ENCODE measurements at regions not wholly inside any gene's neighbourhood (a gene's known extent, or its start where the extent isn't known, plus 50 kb on each side); places are given as distances from the start of the nearest gene placed in this dataset.

DNA sequence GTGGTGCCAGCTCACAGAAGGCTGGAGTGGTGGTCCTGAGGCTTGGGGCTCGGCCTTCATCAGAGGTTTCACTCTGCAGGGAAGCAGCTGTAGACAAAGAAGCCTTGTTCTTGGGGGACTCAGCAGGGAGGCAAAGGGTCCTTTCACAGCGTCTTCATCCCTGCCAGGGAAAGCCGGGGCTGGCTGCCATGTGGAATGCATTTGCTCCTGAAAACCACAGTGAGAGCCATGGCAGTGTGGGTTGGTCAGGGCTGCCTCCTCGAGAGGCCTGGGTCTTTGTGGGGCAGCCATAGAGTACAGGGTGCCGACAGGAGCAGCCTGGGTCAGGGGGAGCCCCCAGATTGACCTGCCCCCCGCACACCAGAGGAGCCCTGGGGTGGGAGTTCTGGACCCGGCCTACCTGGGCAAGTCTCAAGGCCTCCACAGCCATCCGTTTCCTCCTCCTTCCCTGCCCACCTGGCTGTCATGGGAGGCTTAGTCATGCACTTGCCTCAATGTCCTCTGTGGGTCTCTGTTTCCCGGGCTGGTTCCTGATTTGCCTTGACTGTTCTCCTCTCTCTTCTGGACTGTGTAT is 144.0 kb downstream of the CDC5L start:
- Histone ChIP-seq H3K27me3 (replicated peaks; ENCODE audit: insufficient read depth) (no peaks in the 10 kb centered on the region), H3K4me3 (no peak overlapping the region), H3K36me3 (no peaks in the 10 kb centered on the region), H3K27ac (no peak overlapping the region), H3K9me3 (no peaks in the 10 kb centered on the region), H3K4me1 (ENCODE audit: control insufficient read depth in 1 of 2, low read depth in 2 of 2) (no peaks in the 10 kb centered on the region)
- TF ChIP-seq, protein P1, sequence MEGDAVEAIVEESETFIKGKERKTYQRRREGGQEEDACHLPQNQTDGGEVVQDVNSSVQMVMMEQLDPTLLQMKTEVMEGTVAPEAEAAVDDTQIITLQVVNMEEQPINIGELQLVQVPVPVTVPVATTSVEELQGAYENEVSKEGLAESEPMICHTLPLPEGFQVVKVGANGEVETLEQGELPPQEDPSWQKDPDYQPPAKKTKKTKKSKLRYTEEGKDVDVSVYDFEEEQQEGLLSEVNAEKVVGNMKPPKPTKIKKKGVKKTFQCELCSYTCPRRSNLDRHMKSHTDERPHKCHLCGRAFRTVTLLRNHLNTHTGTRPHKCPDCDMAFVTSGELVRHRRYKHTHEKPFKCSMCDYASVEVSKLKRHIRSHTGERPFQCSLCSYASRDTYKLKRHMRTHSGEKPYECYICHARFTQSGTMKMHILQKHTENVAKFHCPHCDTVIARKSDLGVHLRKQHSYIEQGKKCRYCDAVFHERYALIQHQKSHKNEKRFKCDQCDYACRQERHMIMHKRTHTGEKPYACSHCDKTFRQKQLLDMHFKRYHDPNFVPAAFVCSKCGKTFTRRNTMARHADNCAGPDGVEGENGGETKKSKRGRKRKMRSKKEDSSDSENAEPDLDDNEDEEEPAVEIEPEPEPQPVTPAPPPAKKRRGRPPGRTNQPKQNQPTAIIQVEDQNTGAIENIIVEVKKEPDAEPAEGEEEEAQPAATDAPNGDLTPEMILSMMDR (IDR thresholded peaks at IDR 0.05): no peak
- DNase-seq (ENCODE audit: low spot score): no peak
- no peak for ATAC-seq (ENCODE audit: insufficient number of reproducible peaks, low FRiP score, low read depth)

DNA sequence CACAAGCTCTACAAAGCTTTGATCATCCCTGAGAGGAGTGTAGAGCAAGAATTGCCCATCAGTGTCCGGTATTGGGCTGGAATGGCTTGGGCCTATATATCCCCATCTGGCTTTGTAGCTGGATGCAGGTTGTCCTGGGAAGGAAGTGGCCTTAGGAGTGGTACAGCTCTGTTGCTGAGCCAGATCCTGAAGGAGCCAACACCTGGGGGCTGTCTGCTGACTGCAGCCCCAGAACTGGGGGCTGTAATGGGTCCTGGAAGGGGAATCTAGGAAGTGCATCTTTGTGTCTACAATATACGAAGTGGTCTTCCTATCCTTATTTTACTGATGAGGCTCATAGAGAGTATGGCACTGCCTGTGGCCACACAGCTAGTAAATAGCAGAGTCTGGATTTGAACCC is 145.9 kb downstream of the CDC5L start:
- TF ChIP-seq, protein P1 (IDR thresholded peaks at IDR 0.05): no peak
- no peak for DNase-seq (ENCODE audit: low spot score)
- Histone ChIP-seq H3K27ac (no peak overlapping the region), H3K9me3 (no peaks in the 10 kb centered on the region), H3K4me1 (ENCODE audit: control insufficient read depth in 1 of 2, low read depth in 2 of 2) (no peaks in the 10 kb centered on the region), H3K27me3 (replicated peaks; ENCODE audit: insufficient read depth) (no peaks in the 10 kb centered on the region), H3K4me3 (no peak overlapping the region), H3K36me3 (no peaks in the 10 kb centered on the region)
- no peak for ATAC-seq (ENCODE audit: insufficient number of reproducible peaks, low FRiP score, low read depth)

DNA sequence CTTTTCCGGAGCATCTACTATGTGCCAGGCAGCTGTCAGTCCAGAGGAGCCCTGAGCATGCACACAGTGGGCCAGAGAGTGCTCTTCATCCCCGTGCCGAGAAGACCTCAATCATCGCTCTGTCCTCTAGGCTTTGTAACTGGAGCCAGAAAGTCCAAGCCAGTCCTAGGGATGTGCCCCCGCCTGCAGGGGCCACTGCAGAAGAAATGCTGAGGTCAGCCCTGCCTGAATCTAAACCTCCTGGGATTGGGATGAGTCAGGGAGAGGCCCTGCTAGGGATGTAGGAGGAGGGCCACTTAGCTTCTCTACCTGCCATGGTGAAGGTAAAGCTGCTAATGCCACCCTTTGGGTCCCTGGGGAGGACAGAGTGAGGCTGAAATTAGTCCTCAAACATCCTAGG is 146.8 kb downstream of the CDC5L start:
- H3K27ac ChIP-seq: no peak overlapping the region
- H3K36me3 ChIP-seq: no peaks in the 10 kb centered on the region
- TF ChIP-seq, protein P1 (IDR thresholded peaks at IDR 0.05): no peak
- no peaks in the 10 kb centered on the region for H3K27me3 ChIP-seq (replicated peaks; ENCODE audit: insufficient read depth)
- no peaks in the 10 kb centered on the region for H3K4me1 ChIP-seq (ENCODE audit: control insufficient read depth in 1 of 2, low read depth in 2 of 2)
- no peak overlapping the region for H3K4me3 ChIP-seq
- no peaks in the 10 kb centered on the region for H3K9me3 ChIP-seq
- ATAC-seq (ENCODE audit: insufficient number of reproducible peaks, low FRiP score, low read depth) (no peak), DNase-seq (ENCODE audit: low spot score) (no peak)

DNA sequence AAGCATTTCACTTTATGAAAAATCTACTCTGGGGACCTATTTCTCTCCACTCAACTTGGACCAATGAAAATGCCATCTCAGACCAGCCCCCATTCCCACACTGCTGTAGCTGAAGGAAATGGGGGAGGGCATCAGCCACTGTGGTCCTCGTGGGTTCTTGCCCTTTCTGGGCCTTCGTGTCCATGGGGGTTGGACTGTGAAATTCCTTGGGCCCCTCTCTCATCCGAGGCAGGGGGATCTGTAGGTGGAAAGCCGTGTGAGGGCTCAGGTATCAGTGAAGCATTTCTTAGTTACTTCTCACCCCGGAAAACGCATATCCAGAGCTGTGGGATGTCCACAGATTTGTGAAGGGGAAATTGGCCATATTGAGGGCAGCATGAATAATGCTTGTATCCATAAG is 147.9 kb downstream of the CDC5L start:
- H3K27ac ChIP-seq: no peak overlapping the region
- H3K27me3 ChIP-seq (replicated peaks; ENCODE audit: insufficient read depth): no peaks in the 10 kb centered on the region
- ATAC-seq (ENCODE audit: insufficient number of reproducible peaks, low FRiP score, low read depth) (no peak), DNase-seq (ENCODE audit: low spot score) (no peak)
- H3K4me1 ChIP-seq (ENCODE audit: control insufficient read depth in 1 of 2, low read depth in 2 of 2): no peaks in the 10 kb centered on the region
- H3K9me3 ChIP-seq: no peaks in the 10 kb centered on the region
- H3K4me3 ChIP-seq: no peak overlapping the region
- TF ChIP-seq, protein P1 (IDR thresholded peaks at IDR 0.05): no peak
- no peaks in the 10 kb centered on the region for H3K36me3 ChIP-seq

DNA sequence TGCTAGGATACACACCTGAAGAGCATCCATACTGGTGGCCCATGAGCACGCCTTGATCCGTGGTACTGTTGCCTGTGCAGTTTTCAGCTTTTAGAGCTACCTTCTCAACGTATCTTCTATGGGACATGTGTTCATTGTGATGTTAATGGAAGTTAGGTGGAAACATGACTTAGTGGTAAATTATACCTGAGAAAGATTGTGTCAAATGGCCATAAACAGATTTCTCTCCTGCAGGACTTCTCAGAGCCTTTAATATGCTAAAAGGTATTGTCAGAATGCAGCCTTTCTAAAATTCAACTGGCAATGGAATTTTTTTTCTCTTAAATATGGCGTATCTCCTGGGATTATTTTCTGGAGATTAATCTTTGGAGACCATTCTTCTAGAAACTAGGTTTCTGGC is 148.5 kb downstream of the CDC5L start:
- DNase-seq (ENCODE audit: low spot score): no peak
- H3K27ac ChIP-seq: no peak overlapping the region
- H3K36me3 ChIP-seq: no peaks in the 10 kb centered on the region
- ATAC-seq (ENCODE audit: insufficient number of reproducible peaks, low FRiP score, low read depth): no peak
- TF ChIP-seq, protein P1 (IDR thresholded peaks at IDR 0.05): no peak
- no peaks in the 10 kb centered on the region for H3K9me3 ChIP-seq
- no peaks in the 10 kb centered on the region for H3K27me3 ChIP-seq (replicated peaks; ENCODE audit: insufficient read depth)
- H3K4me3 ChIP-seq: no peak overlapping the region
- no peaks in the 10 kb centered on the region for H3K4me1 ChIP-seq (ENCODE audit: control insufficient read depth in 1 of 2, low read depth in 2 of 2)

All from thoracic aorta (tissue), 2 donors.